HS-5 (cell line): ENCODE measurements at regions not wholly inside any gene's neighbourhood (a gene's known extent, or its start where the extent isn't known, plus 50 kb on each side); places are given as distances from the start of the nearest gene placed in this dataset.
A peak's percentile ranks its signal among the peaks of the same experiment; 100 is the strongest.
"Not testable (repeated sequence)": the region's sequence is repeated elsewhere in the genome, so short reads cannot be mapped to it uniquely, and the experiment has no call there.

Source experiments
- DNase-seq: peaks from one replicate; pipeline ENCODE4 v3.0.0-alpha.2; 2012; ENCODE audit warnings: low read depth

DNA sequence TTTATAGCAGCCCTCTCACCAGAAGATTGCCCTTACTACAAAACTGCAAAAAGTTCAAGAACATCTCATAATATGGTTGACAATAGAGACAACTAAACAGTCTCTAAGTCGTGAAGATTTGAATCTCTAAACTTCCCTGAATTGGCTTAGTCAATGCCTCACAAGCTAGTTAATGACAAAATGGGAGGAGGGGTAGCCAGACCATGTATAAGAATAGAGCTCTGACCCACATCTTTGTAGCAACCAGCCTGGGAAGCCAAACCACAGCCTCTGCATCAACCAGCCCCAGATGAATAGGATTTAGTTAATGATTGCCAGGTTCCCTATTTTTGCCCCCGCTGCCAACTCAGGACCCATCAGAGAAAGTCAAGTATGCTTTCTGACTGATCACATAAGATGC is 1265.9 kb upstream of the PCDH10 start:
- DNase-seq, result not testable (repeated sequence)

DNA sequence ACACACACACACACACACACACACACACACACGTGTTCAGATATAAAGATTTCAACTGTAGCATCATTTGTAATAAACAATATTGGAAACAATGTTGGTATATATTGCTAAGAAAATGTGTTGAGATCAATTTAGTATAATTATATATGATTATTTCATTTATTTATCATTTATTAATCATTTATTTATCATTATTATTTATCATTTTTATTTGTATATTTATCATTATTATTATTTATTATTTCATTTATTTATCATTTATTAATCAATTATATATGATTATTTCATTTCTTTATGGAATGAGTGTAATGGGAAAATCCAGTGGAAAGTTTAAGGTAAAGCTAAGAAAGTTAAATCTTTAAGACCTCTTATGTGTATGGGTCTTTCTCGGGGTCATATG is 1223.4 kb upstream of the PCDH10 start:
- DNase-seq, result not testable (repeated sequence)

DNA sequence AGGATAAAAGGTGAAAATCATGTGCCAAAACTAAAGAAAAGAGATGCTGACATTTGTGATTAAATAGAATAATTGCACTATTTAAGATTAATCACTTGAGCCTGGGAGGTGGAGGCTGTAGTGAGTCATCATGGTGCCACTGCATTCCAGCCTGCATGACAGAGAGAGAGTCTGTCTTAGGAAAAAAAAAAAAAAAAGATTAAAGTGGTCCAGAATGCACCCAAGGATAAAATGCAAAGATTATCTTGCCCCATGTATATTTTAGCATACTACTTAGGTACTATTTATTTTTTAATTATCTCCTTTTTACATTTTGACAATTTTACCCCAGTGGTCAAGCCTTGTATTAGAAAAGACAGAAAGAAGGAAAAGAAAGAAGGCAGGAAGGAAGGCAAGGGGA is 1181.4 kb upstream of the PCDH10 start:
- peak; percentile 2 for DNase-seq

DNA sequence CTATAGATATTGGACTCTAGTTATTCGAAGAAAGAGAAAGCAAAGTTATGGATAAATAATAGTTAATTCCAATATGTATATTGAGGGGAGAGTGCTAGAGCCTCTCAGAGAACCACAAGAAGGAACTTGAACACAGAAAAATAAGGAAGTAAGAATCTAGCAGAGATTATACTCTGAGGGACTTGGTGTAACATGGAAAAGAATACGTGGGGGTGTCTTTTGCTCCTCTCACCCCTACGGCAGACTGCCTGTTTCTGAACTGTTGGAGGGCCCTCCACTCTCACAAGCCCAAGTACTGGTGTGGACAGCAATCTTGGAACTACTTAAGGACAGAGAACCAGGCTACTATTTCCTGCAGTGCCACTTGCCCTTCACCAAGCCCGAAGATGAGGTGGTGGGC is 1174.4 kb upstream of the PCDH10 start:
- no peak for DNase-seq

DNA sequence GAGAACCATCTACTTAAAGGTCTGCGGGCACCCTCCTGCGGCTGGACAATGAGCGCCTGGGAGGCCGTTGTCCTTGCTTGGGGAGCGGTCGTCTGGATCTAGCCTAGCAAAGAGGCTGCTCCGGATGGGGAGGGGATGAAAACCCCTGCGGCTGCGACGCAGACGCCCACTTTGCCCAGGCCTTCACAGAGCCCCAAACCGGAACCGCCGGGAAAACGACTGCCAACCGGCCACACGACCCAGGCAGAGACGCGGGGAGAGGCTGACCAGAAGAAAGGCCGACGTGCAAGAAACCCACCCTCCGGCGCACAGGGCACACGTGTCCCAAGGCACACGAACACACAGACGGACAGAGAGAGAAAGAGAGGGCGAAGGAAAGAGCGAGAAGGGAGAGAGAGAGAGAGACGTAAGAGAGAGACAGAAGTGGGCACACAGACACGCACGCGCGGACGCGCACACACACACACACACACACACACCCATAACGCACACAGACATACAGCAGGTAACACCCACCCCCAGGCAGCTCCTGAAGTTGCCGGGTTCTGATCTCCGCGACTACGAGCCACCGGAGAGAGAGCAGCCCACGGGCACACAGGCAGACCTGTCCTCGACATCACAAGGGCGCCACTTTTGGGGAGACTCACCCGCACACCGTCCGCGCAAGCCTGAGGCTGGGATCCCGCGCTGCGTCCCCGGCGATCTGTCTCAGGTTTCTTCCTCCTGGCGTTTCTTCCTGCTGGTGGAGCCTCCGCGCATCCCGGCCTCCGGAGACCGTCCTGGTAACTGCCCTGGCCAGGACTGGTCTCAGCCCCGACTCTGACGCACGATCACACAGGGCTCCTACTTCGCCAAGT is 1173.6 kb upstream of the PCDH10 start:
- not testable (repeated sequence) for DNase-seq

DNA sequence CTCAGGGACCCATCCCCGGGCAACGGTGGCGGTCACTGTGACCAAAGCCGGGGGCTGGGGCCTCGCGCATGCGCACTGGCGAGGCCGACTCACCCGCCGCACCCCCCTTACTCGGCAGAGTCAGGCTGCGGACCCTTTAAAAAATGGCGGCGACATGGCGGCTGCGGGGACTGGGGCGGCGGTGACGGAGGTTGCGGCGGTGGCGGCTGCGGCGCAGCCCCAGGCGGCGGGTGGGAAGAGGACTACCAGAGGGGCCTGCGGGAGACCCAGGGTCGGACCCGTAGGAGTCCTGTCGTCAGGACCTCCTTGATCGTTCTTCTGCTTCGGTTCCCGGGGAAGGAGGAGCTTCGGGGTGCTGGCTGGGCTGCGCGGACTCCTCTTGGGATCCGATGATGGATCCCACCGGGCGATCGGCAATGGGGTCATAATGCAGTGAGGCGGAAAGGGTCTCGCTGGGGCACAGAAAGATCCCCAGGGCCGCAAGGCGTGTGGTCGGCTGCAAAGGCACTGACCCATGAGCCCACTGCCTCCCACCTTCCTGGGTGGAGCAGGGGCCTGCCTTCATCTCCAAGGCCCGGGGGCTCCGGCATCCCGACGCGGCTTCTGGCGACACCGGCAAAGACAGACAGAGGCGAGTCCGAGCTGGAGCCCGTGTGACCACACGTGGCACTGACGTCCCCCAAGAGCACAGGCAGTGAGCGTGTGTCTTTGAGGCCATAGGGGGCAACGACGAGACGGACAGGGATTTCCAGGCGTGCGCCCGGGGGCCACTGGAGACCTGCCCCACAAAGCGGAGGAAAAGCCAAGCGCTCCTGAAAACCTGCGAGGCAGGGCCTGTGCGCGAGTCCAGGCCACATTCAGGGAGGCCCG is 1172.7 kb upstream of the PCDH10 start:
- not testable (repeated sequence) for DNase-seq

DNA sequence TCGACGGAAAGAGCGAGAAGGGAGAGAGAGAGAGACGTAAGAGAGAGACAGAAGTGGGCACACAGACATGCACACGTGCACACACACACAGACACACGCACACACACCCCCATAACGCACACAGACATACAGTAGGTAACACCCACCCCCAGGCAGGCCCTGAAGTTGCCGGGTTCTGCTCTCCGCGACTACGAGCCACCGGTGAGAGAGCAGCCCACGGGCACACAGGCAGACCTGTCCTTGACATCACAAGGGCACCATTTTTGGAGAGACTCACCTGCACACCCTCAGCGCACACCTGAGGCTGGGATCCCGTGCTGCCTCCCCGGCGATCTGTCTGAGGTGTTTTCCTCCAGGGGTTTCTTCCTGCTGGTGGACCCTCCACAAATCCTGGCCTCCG is 1171.0 kb upstream of the PCDH10 start:
- DNase-seq, result no peak

DNA sequence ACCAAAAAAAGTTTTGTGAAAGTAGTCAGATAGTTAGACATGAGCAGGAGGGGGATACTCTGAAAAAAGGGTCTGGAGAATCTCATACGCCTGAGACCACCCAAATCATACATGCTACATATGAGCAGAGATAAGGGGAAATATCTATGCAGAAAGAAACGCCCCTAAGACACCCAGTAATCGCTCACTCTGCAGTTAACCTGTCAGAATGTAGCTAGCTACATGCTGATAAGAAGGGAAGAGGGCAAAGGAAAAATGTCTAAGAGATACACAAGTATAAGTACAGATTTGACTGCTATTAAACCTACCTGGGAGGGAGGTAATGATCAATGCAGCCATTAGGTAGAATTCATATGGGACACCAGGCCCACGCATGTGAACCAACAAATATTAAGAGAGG is 1159.5 kb upstream of the PCDH10 start:
- DNase-seq, result no peak

DNA sequence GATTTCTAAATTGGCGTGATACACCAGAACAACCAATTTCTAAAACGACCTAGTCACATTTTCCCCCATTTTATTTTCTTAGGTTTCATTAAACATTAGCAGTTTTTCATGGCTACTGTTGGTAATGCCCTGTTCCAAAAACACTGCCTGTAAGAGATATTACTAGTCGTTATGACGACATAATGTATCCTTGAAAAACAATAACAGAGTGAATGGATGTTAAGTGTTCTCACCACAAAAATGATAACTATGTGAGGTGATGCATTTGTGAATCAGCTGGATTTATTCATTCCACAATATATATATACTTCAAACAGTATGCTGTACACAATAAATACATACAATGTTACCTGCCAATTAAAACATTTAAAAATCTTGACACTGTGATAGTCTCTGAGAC is 1147.6 kb upstream of the PCDH10 start:
- DNase-seq, result peak; percentile 58

DNA sequence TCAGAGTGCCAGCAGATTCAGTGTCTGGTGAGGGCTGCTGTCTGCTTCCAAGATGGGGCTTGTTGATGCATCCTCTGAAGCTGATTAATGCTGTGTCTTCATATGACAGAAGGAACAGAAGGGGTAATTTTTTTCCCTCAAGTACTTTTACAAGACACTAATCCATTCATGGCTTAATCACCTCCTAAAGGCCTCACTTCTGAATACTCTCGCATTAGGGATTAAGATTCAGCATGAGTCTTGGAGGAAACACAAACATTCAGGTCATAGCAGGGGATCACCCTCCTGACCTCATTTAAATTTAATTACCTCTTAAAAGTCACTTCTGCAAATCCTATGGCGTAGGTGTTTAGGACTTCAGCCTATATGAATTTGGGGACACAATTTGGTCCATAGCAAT is 1145.5 kb upstream of the PCDH10 start:
- DNase-seq, result no peak

DNA sequence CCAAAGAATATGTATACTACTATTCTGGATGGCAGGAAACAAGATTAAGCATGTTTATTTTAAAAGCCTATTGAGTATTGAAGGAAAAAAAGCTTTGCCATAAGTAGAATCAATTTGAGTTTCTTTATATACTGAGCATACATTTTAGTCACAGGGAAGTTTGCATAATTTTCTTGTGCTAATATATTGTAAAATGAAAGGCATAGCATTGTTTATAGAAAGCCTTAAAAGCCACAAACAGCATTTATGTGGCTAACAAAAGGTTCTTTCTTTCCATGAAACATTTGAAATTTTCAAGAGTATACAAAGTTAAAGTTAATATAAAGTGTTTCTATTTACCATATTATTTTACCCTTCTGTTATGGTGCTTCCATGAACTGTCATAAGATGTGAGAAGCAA is 1133.8 kb upstream of the PCDH10 start:
- DNase-seq, result no peak

DNA sequence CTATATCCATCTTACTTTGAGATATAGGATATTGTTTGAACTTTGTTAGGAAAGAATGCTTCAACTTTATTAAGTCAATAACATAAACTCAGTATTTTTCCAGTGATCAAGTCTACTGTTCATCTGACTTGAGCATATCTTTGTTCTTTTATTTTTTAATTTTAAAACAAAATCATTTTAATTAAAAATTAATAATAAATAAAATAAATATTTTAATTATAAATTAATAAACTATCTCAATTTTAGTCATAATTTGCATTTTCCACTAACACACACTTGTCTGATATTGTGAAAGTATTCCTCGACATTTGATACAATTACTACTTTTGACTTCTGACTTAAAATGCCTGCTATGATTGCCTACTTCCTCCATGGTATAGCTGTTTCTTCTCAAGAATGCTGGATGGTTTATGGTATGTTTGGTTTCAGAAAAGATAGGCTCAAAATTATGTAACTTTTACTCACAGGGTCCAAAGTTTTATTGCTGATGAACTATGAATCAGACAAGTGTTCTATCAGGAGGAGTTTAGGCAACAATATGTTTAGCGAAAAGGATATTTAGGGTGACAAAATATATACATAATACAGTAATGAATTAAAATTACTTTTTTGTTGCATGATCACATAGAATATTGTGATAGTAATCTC is 1132.3 kb upstream of the PCDH10 start:
- DNase-seq, result no peak

DNA sequence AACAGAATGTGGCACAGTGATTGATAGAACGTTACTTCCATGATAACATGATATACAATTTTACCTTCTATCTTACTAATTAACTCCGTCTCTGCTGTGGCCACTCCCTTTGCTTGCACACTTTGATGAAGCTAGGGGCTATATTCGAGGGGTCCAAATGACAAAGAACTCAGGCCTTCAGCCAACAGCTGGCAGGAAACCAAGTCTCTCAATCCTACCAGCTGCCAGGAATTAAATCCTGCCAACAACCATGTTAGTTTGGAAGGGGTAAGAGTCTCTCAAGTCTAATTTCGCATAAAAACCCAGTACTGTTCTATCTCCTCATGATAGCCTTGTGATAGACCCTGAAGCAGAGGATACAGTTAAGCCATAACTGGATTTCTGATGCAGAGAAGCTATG is 1122.9 kb upstream of the PCDH10 start:
- no peak for DNase-seq

DNA sequence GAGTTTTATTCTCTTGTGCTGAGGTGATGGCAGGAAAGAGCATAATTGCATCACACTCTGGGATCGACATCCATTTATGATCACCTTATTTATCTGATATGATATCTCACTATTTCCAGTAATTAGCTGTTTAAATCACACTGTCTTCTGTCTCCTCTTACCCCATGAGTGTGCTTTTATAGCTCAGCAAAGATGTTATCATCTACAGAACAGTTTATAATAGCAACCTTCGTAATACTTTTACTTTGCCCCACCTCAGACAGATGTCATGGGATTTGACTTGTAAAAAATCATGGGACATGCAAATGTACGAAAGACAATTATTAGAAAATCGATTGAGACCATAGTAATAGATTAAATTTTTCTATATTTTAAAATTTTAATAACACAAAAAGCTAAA is 1122.3 kb upstream of the PCDH10 start:
- no peak for DNase-seq

DNA sequence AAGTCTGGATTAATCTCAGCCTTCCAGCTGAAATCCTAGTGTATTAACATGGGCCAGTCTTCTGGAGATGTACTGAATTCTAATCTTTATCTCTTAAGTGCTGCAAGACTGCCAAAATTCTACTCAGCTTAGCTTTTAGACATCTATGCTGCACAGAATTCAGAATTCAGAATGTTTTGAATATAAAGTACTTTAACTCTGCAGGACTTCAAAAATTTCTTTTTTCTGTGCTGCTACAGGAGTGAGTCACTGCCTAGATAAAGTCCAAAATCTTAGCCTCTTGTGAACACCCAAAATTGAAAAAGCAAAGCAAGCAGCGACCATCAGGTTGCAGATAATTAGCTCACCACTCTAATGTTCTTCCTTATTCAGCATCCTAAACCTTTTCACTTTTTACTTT is 1092.6 kb upstream of the PCDH10 start:
- DNase-seq, result no peak

DNA sequence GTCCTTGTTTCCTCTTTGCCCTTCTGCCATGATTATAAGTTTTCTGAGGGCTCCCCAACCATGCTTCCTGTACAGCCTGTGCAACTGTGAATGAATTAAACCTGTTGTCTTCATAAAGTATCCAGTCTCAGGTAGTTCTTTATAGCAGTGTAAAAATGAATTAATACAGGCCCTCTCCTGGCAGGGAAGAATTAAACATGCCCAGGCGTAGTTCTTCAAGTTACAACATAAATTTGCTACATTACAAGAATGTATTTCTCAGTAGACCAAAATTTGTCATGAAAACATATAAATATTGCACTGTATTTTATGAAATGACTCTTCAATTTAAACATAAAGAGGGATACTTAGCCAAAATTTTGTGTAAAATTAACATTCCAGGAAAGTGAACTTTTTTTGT is 1089.9 kb upstream of the PCDH10 start:
- DNase-seq, result no peak

DNA sequence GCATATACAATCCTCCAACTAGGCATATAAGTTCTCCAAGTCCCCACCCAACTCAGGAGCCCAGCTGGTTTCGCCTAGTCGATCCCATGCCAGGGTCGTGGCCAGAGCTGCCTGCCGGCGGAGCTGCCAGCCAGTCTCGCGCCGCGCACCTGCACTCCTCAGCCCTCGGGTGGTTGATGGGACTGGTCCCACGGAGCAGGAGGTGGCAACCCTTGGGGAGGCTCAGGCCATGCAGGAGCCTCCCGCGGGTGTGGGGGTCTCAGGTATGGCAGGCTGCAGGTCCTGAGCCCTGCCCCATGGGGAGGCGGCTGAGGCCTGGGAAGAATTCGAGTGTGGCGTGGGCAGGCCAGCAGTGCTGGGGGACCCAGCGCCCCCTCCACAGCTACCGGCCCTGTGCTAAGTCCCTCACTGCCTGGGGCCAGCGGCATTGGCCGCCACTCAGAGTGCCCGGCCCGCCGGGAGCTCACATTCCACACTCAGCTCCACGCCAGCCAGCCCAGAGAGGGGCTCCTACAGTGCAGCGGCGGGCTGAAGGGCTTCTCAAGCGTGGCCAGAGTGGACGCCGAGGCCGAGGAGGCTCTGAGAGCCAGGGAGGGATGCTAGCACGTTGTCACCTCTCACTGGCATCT is 1086.4 kb upstream of the PCDH10 start:
- DNase-seq, result no peak

DNA sequence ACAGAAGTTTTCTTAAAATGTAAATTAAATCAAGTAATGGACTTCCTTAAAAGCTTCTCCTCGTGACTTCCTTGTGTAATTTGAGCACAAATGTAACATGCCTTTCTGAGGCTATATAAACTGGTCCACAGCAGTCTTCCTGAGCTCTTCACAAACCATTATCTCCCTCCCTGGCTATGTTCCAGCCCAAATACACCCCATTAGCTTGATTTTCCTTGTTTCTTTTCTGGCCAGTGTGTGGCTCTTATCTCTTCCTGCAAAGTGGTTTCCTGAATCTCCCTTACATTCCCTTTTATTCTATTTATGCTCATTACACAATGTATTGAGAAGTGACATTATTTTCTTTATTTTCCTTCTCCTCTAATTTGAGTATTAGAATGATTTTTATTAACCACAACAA is 1085.3 kb upstream of the PCDH10 start:
- DNase-seq, result no peak

DNA sequence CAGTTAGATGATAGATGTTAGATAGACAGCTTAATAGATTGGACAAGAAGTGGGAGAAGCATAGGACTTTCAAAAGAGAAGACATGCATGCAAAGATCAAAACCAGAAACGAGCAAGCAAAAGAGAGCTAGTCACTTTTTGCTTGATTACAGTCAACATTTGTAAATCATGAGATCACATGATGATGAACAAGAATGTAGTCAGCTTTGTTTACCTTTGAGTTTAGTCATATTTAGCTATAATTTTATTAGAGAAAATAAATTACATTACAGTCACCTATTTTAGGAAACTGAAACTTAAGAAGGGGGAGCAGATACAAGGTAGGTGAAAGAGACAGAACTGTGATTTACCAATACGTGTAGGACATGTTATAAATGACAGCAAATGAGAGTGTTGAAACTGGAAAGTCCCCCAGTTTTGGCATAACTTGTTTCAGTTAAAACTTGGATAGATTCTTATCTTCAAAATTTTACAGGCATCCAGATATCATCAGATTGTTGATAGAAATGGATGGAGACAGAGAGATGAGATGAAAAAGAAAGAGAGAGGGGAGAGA is 1083.1 kb upstream of the PCDH10 start:
- peak; percentile 11 for DNase-seq

DNA sequence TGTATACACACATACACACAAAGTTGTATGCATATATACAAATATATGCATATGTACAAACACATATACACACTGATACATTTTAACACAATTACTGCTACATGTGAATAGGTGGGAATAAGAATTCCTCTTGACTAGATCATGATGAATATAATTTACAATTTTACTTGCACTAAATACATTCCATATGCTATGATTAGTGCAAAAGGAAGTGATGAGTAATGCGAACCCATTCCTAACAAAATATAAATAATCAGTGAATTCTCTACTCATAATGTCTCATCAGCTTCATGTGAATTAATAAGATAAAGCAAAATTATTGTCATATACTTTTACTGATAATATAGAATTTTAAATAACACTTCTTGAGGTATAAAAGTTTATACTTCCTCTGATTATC is 1077.3 kb upstream of the PCDH10 start:
- DNase-seq, result peak; percentile 39

DNA sequence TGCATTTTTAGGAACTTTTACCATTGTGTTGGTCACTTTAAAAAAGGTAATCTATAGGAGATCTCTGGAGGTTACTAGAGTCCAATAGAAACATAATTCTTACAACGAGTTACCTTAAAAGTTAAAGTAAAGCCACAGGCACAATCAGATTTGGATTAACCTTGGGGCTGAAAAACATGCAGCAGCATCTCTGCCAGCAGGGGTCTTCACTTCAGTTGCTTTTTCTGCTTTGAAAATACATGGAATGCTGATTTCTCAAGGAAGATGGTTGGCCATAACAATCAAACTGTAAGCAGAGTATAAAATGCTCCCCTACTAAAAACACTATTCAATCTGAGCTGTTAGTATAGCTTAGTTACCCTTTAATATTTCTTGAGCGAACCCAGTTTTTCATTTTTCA is 1072.3 kb upstream of the PCDH10 start:
- DNase-seq, result no peak

DNA sequence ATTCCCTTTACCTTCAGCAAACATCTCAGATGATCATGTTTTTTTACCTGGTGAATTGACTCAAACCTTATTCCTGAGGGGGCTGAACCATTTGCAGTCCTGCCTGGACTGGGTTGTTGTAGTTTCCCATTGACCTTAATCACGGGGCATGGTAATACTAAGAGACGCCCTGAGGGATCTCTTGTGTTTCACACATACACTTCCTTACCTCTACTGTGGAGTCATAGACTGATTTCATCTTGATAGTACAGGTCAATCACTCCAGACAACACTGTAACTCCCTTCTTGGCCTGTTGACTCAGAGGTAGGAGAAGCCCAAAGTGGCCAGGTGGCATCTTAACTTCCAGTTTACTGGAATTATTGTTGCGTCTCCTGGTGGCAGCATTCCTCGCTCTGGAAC is 1064.0 kb upstream of the PCDH10 start:
- DNase-seq, result no peak
